ENCODE measurements at regions not wholly inside any gene's neighbourhood (a gene's known extent, or its start where the extent isn't known, plus 50 kb on each side); places are given as distances from the start of the nearest gene placed in this dataset.

DNA sequence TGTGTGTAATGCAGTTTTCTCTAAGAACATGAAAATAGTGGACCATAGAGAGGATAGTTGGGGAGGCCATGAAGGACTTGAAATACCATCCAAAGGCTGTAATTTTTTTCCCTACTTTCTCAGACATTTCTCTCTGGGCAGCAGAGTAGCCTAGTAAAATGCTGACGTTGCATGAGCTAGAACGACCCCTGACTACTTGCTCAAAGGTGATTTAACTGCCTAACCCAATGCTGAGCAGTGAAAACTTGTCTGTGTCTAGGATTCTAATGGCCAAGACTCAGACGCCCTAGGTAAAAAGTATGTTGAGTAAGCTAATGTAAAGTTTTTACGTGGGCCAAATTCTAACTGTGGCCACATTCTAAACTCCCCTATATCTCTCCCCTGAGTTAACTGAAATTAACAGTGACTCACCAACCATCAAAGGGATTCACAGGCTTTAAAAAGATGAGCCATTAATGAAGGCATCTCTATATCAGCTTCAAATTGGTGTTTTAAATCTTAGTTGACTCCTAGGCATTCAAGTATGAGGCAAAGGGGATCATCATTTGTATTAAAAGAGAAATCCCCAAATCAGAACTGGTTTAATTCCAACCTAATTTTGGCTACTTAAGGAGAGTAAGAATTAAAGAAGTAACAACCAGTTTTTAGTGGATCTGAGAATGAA, 121.0 kb upstream of the GAS1 start:
- TF ChIP-seq, protein P1, sequence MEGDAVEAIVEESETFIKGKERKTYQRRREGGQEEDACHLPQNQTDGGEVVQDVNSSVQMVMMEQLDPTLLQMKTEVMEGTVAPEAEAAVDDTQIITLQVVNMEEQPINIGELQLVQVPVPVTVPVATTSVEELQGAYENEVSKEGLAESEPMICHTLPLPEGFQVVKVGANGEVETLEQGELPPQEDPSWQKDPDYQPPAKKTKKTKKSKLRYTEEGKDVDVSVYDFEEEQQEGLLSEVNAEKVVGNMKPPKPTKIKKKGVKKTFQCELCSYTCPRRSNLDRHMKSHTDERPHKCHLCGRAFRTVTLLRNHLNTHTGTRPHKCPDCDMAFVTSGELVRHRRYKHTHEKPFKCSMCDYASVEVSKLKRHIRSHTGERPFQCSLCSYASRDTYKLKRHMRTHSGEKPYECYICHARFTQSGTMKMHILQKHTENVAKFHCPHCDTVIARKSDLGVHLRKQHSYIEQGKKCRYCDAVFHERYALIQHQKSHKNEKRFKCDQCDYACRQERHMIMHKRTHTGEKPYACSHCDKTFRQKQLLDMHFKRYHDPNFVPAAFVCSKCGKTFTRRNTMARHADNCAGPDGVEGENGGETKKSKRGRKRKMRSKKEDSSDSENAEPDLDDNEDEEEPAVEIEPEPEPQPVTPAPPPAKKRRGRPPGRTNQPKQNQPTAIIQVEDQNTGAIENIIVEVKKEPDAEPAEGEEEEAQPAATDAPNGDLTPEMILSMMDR (IDR thresholded peaks at IDR 0.05 in 8 of 11, conservative IDR thresholded peaks at IDR 0.05 in 3 of 11): no peak
- TF ChIP-seq POLR2A (IDR thresholded peaks at IDR 0.05) (no peak), POLR2AphosphoS5 (IDR thresholded peaks at IDR 0.05) (no peak)
